Small intestine (tissue), 7 donors: ENCODE measurements at regions not wholly inside any gene's neighbourhood (a gene's known extent, or its start where the extent isn't known, plus 50 kb on each side); places are given as distances from the start of the nearest gene placed in this dataset.

ENCODE experiments used
- DNase-seq, 2 donors: peaks; one replicate each; pipeline versions ENCODE4 v3.0.0 to v3.0.0-alpha.2; 2013
- FAIRE-seq: peaks from 2 replicates; lab custom pipeline; 2012; peaks lifted over from hg19 to GRCh38; lab: Jason Lieb, UNC
- H3K27ac ChIP-seq, 3 donors: one replicate each; pipeline ENCODE4 v1.5.1; 2013; ENCODE audit warnings: low read length in 2 of 3, mild to moderate bottlenecking in 2 of 3, control low read depth in 1 of 3, inconsistent platforms in 1 of 3, low read depth in 1 of 3, moderate library complexity in 1 of 3
- H3K27me3 ChIP-seq, 3 donors: one replicate each; pipeline ENCODE4 v1.6.1; 2013; ENCODE audit warnings: low read length in 3 of 3, inconsistent platforms in 1 of 3; ENCODE audit not compliant: control insufficient read depth in 3 of 3, insufficient read depth in 3 of 3
- H3K36me3 ChIP-seq, 3 donors: one replicate each; pipeline ENCODE4 v1.6.1; 2013; ENCODE audit warnings: low read length in 3 of 3, inconsistent platforms in 1 of 3, low read depth in 1 of 3, mild to moderate bottlenecking in 1 of 3, moderate library complexity in 1 of 3; ENCODE audit not compliant: control insufficient read depth in 3 of 3, insufficient read depth in 2 of 3
- H3K4me1 ChIP-seq, 3 donors: one replicate each; pipeline ENCODE4 v1.6.1; 2013; ENCODE audit warnings: low read length in 2 of 3, inconsistent platforms in 1 of 3, low read depth in 1 of 3, mild to moderate bottlenecking in 1 of 3, moderate library complexity in 1 of 3; ENCODE audit not compliant: control insufficient read depth in 3 of 3, insufficient read depth in 2 of 3
- H3K4me3 ChIP-seq, 3 donors: one replicate each; pipeline ENCODE4 v1.5.1; 2013; ENCODE audit warnings: low read length in 3 of 3, control low read depth in 1 of 3, inconsistent platforms in 1 of 3, low read depth in 1 of 3, mild to moderate bottlenecking in 1 of 3, moderate library complexity in 1 of 3
- H3K9me3 ChIP-seq, 2 donors: one replicate each; pipeline ENCODE4 v1.6.1; 2013; ENCODE audit warnings: low read depth in 1 of 2, low read length in 1 of 2; ENCODE audit not compliant: control insufficient read depth in 2 of 2, insufficient read depth in 1 of 2
- WGBS, 3 donors: extraction: QIAGEN DNeasy Blood & Tissue Kit; methylation state at CpG; one replicate each; pipeline ENCODE4 v1.1.7; 2013; 5-methylcytosine and 5-hydroxymethylcytosine counted together
- donor health status: healthy with polysubstance abuse.
- donor health status: control.
- donor health status: control.
- donor health status: Bipolar disorder and iron deficiency.
- donor health status: healthy.

- FAIRE-seq (no peak), DNase-seq (no peak)
- Histone ChIP-seq H3K4me3 (no peak overlapping the region), H3K27me3 (no peaks in the 10 kb centered on the region), H3K9me3 (no peaks in the 10 kb centered on the region), H3K36me3 (no peaks in the 10 kb centered on the region), H3K4me1 (no peaks in the 10 kb centered on the region), H3K27ac (no peak overlapping the region)
- 83 to 96% (median 89%) methylated on average over 2 of the region's 2 CpGs for WGBS, 3 donors
Measured at GRCh38 chr17:62862251-62862650, 54.1 kb upstream of the MARCHF10 start.

GRCh38 chr17:62860962-62861873 is 53.1 kb upstream of the MARCHF10 start:
- WGBS, 3 donors = 46 to 77% (median 56%) methylated on average over 8 of the region's 8 CpGs
- Histone ChIP-seq H3K9me3 (no peaks in the 10 kb centered on the region), H3K27ac (no peak overlapping the region), H3K4me1 (no peaks in the 10 kb centered on the region), H3K36me3 (no peaks in the 10 kb centered on the region), H3K27me3 (no peaks in the 10 kb centered on the region), H3K4me3 (no peak overlapping the region)
- no peak for DNase-seq
- no peak for FAIRE-seq

GRCh38 chr17:62859146-62859545 is 51.0 kb upstream of the MARCHF10 start:
- FAIRE-seq (no peak), DNase-seq (no peak)
- Histone ChIP-seq H3K27ac (no peak overlapping the region), H3K4me1 (no peaks in the 10 kb centered on the region), H3K36me3 (no peaks in the 10 kb centered on the region), H3K4me3 (no peak overlapping the region), H3K27me3 (no peaks in the 10 kb centered on the region), H3K9me3 (no peaks in the 10 kb centered on the region)
- WGBS, 3 donors = 78 to 92% (median 92%) methylated on average over 3 of the region's 3 CpGs
